ENCODE measurements at regions not wholly inside any gene's neighbourhood (a gene's known extent, or its start where the extent isn't known, plus 50 kb on each side); places are given as distances from the start of the nearest gene placed in this dataset.

GRCh38 chr7:121480566-121481335, 84.6 kb upstream of the FAM3C start:
- ATAC-seq (no peak), DNase-seq (no peak)
- Mint-ChIP-seq H3K36me3 (ENCODE audit: low read depth) (no peaks in the 10 kb centered on the region), H3K4me1 (ENCODE audit: low read depth) (peaks cover 3% of the 10 kb centered on the region), H3K27ac (no peak overlapping the region), H3K9me3 (no peaks in the 10 kb centered on the region), H3K27me3 (peaks cover 3% of the 10 kb centered on the region), H3K4me3 (no peak overlapping the region)
- ChIA-PET CTCF (interaction anchor here (1.0 kb wide), 1 partner anchor 9 kb away, joined by 3 read pairs; no protein-coding TSS in a partner anchor), POLR2A (no interaction called here)
- no peak for TF ChIP-seq CTCF (IDR thresholded peaks at IDR 0.05)
- intact Hi-C loops (cut with micrococcal nuclease): no loop called here

GRCh38 chr7:121480058-121480457, 84.0 kb upstream of the FAM3C start:
- ChIA-PET CTCF (interaction anchor here (1.0 kb wide), 1 partner anchor 10 kb away, joined by 3 read pairs; no protein-coding TSS in a partner anchor), POLR2A (no interaction called here)
- TF ChIP-seq CTCF (IDR thresholded peaks at IDR 0.05): no peak
- ATAC-seq (no peak), DNase-seq (no peak)
- no peaks in the 10 kb centered on the region for H3K9me3 Mint-ChIP-seq
- H3K27me3 Mint-ChIP-seq: peaks cover 1% of the 10 kb centered on the region
- no peaks in the 10 kb centered on the region for H3K36me3 Mint-ChIP-seq (ENCODE audit: low read depth)
- intact Hi-C loops (cut with micrococcal nuclease): no loop called here
- peaks cover 3% of the 10 kb centered on the region for H3K4me1 Mint-ChIP-seq (ENCODE audit: low read depth)
- no peak overlapping the region for H3K4me3 Mint-ChIP-seq
- no peak overlapping the region for H3K27ac Mint-ChIP-seq

GRCh38 chr7:121479466-121479865, 83.4 kb upstream of the FAM3C start:
- Mint-ChIP-seq H3K36me3 (ENCODE audit: low read depth) (no peaks in the 10 kb centered on the region), H3K9me3 (no peaks in the 10 kb centered on the region), H3K4me3 (no peak overlapping the region), H3K4me1 (ENCODE audit: low read depth) (peaks cover 3% of the 10 kb centered on the region), H3K27ac (no peak overlapping the region), H3K27me3 (peaks cover 1% of the 10 kb centered on the region)
- ATAC-seq (no peak), DNase-seq (no peak)
- intact Hi-C loops (cut with micrococcal nuclease): no loop called here
- no peak for TF ChIP-seq CTCF (IDR thresholded peaks at IDR 0.05)
- CTCF ChIA-PET: no interaction called here
- POLR2A ChIA-PET: no interaction called here

DNA sequence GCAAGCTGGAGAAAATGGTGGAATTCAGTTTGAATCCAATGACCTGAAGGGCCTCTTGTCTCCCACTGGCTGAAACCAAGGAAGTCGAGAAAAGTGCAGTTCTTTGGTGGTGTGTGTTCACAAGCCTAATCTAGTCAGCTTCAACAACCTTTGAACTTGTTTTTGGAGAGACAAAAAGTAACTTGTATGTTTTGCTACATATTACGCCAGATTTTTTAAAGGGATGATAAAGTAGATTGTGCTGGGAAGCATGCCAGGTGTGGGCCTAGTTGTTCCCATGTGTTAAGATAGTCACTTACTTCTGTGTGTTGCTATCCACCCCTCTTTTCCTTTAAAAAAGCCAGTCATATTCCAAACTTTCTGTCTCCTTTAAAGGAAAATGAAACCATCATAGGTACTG, 79.7 kb upstream of the FAM3C start:
- POLR2A ChIA-PET: no interaction called here
- intact Hi-C loops (cut with micrococcal nuclease): no loop called here
- no peak overlapping the region for H3K4me3 Mint-ChIP-seq
- CTCF ChIA-PET: no interaction called here
- TF ChIP-seq CTCF (IDR thresholded peaks at IDR 0.05): no peak
- DNase-seq: no peak
- H3K36me3 Mint-ChIP-seq (ENCODE audit: low read depth): no peaks in the 10 kb centered on the region
- ATAC-seq: no peak
- no peaks in the 10 kb centered on the region for H3K4me1 Mint-ChIP-seq (ENCODE audit: low read depth)
- no peaks in the 10 kb centered on the region for H3K27me3 Mint-ChIP-seq
- no peak overlapping the region for H3K27ac Mint-ChIP-seq
- no peaks in the 10 kb centered on the region for H3K9me3 Mint-ChIP-seq

- CTCF ChIA-PET: interaction anchor here (1.1 to 1.3 kb wide), 3 partner anchors 74 to 107 kb away, joined by 3 to 5 read pairs (median 4); no protein-coding TSS in a partner anchor
These were observed 78.2 kb upstream of the FAM3C start for GRCh38 chr7:121474301-121474673.

More at GRCh38 chr7:121474301-121474673, 78.2 kb upstream of the FAM3C start:
- ATAC-seq (no peak), DNase-seq (no peak)
- Mint-ChIP-seq H3K27ac (no peak overlapping the region), H3K4me3 (no peak overlapping the region), H3K9me3 (no peaks in the 10 kb centered on the region), H3K36me3 (ENCODE audit: low read depth) (no peaks in the 10 kb centered on the region), H3K27me3 (no peaks in the 10 kb centered on the region), H3K4me1 (ENCODE audit: low read depth) (no peaks in the 10 kb centered on the region)
- TF ChIP-seq CTCF (IDR thresholded peaks at IDR 0.05): no peak
- intact Hi-C loops (cut with micrococcal nuclease): no loop called here
- POLR2A ChIA-PET: no interaction called here
